ENCODE measurements at regions not wholly inside any gene's neighbourhood (a gene's known extent, or its start where the extent isn't known, plus 50 kb on each side); places are given as distances from the start of the nearest gene placed in this dataset.

DNA sequence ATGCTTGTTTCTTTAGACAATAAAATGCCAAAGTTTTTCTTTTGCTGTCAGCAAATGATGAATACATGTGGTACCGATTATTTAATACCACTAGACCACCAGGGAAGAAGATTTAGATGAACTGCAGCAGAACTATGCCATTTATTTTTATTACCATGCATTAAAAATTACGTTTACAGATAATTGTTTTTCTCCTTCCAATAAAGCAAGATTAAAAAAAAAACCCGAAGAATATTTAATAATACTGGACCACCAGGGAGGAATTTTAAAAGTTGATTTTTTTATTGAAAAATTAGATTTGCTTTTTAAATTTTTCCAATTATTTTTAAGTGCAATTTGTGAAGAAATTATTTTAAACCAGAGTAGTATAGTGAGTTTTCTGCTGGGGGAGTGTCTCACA lies 170.3 kb upstream of the HNRNPA3 start:
- CTCF ChIA-PET = no interaction called here
- no peak for DNase-seq (ENCODE audit: low read depth)
- Histone ChIP-seq H3K27me3 (ENCODE audit: control insufficient read depth, insufficient read depth, low read length) (peaks cover 2% of the 10 kb centered on the region), H3K36me3 (ENCODE audit: control insufficient read depth, insufficient read depth, low read length) (no peaks in the 10 kb centered on the region), H3K4me3 (ENCODE audit: low read depth, low read length) (no peak overlapping the region)
- TF ChIP-seq, protein P1, sequence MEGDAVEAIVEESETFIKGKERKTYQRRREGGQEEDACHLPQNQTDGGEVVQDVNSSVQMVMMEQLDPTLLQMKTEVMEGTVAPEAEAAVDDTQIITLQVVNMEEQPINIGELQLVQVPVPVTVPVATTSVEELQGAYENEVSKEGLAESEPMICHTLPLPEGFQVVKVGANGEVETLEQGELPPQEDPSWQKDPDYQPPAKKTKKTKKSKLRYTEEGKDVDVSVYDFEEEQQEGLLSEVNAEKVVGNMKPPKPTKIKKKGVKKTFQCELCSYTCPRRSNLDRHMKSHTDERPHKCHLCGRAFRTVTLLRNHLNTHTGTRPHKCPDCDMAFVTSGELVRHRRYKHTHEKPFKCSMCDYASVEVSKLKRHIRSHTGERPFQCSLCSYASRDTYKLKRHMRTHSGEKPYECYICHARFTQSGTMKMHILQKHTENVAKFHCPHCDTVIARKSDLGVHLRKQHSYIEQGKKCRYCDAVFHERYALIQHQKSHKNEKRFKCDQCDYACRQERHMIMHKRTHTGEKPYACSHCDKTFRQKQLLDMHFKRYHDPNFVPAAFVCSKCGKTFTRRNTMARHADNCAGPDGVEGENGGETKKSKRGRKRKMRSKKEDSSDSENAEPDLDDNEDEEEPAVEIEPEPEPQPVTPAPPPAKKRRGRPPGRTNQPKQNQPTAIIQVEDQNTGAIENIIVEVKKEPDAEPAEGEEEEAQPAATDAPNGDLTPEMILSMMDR (IDR thresholded peaks at IDR 0.05; ENCODE audit: insufficient read depth, low read depth, low read length) = no peak
- POLR2A ChIA-PET = no interaction called here

DNA sequence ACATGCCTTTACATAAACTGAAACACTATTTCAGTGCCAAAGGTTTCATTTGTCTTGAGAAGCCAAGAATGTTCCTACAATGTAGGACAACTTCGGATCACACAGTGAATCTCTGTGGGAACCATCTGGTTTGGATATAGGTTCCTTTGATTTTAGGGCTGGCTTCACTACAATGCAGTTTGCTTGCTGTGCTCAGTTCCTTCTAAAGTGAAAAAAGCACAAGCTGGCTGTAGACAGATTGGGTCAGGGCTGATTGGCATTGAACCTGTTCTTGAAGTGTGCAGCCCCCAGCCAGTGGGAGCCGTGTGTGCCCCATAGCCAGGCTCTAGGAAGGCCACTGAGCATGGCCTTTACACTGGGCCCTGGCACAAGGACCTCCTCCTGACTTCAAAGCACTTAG lies 167.9 kb upstream of the HNRNPA3 start:
- no peak for DNase-seq (ENCODE audit: low read depth)
- TF ChIP-seq, protein P1 (IDR thresholded peaks at IDR 0.05; ENCODE audit: insufficient read depth, low read depth, low read length) = no peak
- POLR2A ChIA-PET = interaction anchor here (0.6 kb wide), 1 partner anchor 227 kb away, joined by 5 read pairs; no protein-coding TSS in a partner anchor
- no peaks in the 10 kb centered on the region for H3K36me3 ChIP-seq (ENCODE audit: control insufficient read depth, insufficient read depth, low read length)
- H3K4me3 ChIP-seq (ENCODE audit: low read depth, low read length) = no peak overlapping the region
- H3K27me3 ChIP-seq (ENCODE audit: control insufficient read depth, insufficient read depth, low read length) = peaks cover 2% of the 10 kb centered on the region
- CTCF ChIA-PET = interaction anchor here (0.8 to 2.1 kb wide), 3 partner anchors 8 to 103 kb away, joined by 3 to 6 read pairs (median 3); no protein-coding TSS in a partner anchor

DNA sequence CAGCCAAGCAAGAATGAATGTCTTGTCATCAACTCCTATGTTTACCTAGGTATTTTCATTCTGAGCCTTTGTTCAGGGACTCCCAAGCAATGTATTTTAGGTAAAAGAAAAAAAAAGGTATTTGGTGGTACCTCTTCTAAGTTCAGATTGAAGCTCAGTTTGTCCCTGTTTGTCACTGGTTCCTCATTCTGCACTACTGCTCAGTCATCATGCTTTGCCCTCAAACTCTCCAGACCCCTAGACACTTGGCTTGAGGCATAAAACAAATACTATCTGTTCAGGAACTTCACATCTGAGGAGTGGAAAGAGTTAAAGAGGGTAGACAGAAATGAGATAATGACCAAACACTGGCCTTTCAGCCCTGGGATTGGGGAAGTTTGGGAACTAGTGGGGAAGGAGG lies 163.6 kb upstream of the HNRNPA3 start:
- TF ChIP-seq, protein P1 (IDR thresholded peaks at IDR 0.05; ENCODE audit: insufficient read depth, low read depth, low read length) = no peak
- CTCF ChIA-PET = no interaction called here
- POLR2A ChIA-PET = no interaction called here
- H3K27me3 ChIP-seq (ENCODE audit: control insufficient read depth, insufficient read depth, low read length) = no peaks in the 10 kb centered on the region
- no peak overlapping the region for H3K4me3 ChIP-seq (ENCODE audit: low read depth, low read length)
- H3K36me3 ChIP-seq (ENCODE audit: control insufficient read depth, insufficient read depth, low read length) = no peaks in the 10 kb centered on the region
- no peak for DNase-seq (ENCODE audit: low read depth)

DNA sequence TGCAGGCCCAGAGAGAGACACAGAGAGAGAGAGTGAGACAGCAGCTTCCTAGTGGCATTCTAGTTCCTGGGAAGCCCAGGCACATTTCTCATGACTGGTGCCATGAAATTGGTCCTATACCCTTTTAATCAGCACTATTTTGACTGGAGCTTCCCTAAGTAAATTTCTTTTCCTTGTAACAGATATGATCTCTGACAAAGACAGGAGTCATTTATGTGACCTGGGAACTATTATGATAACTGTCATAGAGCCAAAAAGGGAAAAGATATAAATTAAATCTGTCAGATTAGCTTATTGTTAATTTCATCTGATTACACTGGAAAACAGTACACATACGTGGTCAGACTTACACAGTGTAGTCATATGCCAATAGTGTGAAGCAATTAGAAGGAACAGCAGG lies 161.3 kb upstream of the HNRNPA3 start:
- POLR2A ChIA-PET = no interaction called here
- TF ChIP-seq, protein P1 (IDR thresholded peaks at IDR 0.05; ENCODE audit: insufficient read depth, low read depth, low read length) = no peak
- H3K36me3 ChIP-seq (ENCODE audit: control insufficient read depth, insufficient read depth, low read length) = no peaks in the 10 kb centered on the region
- no peaks in the 10 kb centered on the region for H3K27me3 ChIP-seq (ENCODE audit: control insufficient read depth, insufficient read depth, low read length)
- DNase-seq (ENCODE audit: low read depth) = no peak
- no peak overlapping the region for H3K4me3 ChIP-seq (ENCODE audit: low read depth, low read length)
- CTCF ChIA-PET = interaction anchor here (1.1 kb wide), 1 partner anchor 13 kb away, joined by 3 read pairs; no protein-coding TSS in a partner anchor

DNA sequence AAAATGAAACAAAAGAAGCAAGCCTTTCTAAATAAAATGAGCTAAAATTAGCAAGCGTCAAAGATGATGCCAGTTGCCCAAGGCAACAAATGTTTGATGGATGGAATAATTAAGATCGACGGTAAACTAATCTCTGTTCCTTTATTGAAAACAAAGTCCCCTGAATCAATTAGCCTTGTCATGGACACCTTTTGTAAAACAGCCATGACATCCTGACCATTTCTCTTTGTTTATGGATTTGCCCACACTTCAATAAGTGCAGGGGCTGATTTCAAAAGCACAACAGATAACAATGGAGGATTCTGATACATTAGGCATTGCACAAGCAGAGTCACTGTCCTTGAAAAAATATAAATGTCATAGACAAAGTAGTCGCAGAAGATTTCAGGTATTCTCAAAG lies 160.1 kb upstream of the HNRNPA3 start:
- no peak for DNase-seq (ENCODE audit: low read depth)
- Histone ChIP-seq H3K4me3 (ENCODE audit: low read depth, low read length) (no peak overlapping the region), H3K27me3 (ENCODE audit: control insufficient read depth, insufficient read depth, low read length) (no peaks in the 10 kb centered on the region; the same call in 1 of the 2 replicates), H3K36me3 (ENCODE audit: control insufficient read depth, insufficient read depth, low read length) (no peaks in the 10 kb centered on the region)
- ChIA-PET POLR2A (no interaction called here), CTCF (interaction anchor here (0.6 to 1.0 kb wide), 2 partner anchors 8 to 402 kb away, joined by 3 read pairs; no protein-coding TSS in a partner anchor)
- TF ChIP-seq, protein P1 (IDR thresholded peaks at IDR 0.05; ENCODE audit: insufficient read depth, low read depth, low read length) = no peak
